Hematopoietic multipotent progenitor cell treated with erythropoietin and hydrocortisone succinate and interleukin-3 and kit ligand, for 4 days (in vitro differentiated cells): ENCODE measurements at regions not wholly inside any gene's neighbourhood (a gene's known extent, or its start where the extent isn't known, plus 50 kb on each side); places are given as distances from the start of the nearest gene placed in this dataset.
"Not testable (repeated sequence)": the region's sequence is repeated elsewhere in the genome, so short reads cannot be mapped to it uniquely, and the experiment has no call there.

ENCODE experiments used
- DNase-seq: peaks from one replicate; pipeline ENCODE4 v3.0.0-alpha.2; 2015

- no peak for DNase-seq
These were observed 566.8 kb upstream of the ZNF804A start for GRCh38 chr2:184031402-184032147.

DNA sequence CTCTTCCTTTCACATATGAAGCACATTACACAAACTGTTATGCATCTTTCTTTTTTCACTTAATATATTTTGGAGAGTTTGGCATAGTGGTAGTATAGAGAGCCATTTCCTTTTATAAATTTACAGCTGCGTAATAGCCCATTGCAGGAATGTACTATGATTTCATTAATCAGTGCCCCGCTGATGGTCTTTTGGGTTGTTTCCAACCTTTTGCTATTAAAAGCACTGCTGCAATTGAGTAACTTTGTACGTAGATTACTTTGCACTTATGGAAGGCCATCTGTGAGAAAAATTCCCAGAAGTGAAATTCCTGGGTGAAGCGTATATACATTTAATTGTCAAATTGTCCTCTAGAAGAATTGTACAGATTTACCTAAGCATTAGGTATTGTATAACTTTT is 565.3 kb upstream of the ZNF804A start:
- DNase-seq, result no peak

- no peak for DNase-seq
These were observed 561.1 kb upstream of the ZNF804A start for GRCh38 chr2:184037273-184037672.

GRCh38 chr2:184039493-184039892 is 558.8 kb upstream of the ZNF804A start:
- DNase-seq, result no peak

DNA sequence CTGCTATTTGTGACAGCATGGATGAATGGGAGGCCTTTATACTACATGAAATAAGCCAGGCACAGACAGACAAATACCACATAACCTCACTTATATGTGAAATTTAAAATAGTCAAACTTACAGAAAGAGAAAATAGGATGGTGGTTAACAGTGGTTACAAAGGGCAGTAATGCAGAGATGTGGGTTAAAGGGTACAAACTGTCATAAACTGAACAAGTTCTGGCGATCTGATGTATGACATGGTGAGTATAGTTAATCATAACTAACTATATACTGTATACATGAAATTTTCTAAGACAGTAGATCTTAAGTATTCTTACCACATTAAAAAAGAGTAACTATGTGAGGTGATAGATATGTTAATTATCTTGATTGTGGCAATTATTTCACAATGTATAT is 558.1 kb upstream of the ZNF804A start:
- no peak for DNase-seq

DNA sequence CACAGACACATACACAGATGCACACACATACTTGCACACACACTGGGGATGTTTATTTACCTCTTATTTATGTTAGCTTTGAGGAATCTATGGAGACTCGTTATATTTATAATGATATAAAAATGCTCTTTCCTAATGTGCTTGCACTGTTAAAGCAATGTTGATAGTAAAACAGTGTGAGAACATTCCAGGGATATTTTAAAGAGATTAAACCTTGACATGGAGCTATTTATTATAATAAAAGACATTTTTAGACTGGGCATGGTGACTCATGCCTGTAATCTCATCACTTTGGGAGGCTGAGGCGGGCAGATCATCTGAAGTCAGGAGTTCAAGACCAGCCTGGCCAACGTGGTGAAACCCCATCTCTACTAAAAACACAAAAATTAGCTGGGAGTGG is 557.3 kb upstream of the ZNF804A start:
- no peak for DNase-seq

GRCh38 chr2:184041777-184042176 is 556.6 kb upstream of the ZNF804A start:
- no peak for DNase-seq

GRCh38 chr2:184047536-184047935 is 550.8 kb upstream of the ZNF804A start:
- DNase-seq, result no peak

DNA sequence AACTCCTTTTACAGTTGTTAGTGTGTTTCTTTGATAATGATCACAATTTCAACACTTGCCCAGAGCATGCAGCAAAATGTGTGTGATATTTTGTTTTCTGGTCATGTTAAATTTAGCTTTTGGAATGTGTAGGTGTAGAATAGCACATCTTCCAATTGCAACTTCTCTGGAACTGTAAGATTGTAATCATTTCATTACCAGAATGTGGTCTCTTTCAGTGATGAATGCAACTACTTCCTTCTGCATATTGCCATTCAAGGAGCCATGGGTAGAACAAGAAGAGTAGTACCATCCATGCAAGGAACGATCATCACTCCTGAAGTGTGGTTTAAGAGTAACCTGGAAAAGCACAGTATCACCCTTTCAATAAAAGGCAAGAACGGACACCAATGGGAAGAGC is 548.8 kb upstream of the ZNF804A start:
- DNase-seq, result peak; percentile 1

DNA sequence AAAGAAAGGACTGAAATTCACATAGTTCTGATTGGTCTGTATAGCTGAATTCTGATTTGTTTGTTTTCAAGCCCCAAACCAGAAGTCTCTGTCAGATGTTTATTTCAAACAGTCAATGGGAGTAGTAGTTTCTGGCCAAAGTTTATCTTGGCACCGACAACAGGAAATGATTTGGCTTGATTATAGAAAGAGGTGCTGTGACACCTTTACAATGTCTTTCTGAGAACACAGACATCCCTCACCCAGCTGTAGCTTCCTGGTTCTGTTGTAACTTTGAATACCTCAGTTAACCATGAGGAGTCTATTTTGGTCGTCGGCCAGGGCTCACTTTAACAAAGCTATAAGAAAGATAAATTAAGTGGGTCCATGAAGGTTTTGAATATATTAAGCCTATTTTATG is 545.0 kb upstream of the ZNF804A start:
- DNase-seq, result no peak

GRCh38 chr2:184054419-184054818 is 543.9 kb upstream of the ZNF804A start:
- not testable (repeated sequence) for DNase-seq

DNA sequence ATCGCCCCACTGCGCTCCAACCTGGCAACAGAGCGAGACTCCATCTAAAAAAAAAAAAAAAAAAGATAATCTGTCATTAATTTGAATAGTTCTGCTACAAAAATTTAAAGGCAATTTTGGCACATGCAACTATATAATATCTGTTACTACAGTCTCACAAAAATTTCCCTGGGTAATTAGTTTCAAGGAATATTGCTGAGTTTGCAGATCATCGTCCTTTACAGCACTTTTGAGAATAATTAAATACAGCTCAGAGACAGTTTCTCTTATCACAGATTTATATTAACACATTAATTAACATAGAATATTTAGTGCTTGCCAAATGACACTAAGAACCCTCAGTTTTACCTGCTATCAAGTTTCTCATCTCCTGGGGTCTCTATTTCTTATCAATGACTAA is 540.4 kb upstream of the ZNF804A start:
- no peak for DNase-seq

DNA sequence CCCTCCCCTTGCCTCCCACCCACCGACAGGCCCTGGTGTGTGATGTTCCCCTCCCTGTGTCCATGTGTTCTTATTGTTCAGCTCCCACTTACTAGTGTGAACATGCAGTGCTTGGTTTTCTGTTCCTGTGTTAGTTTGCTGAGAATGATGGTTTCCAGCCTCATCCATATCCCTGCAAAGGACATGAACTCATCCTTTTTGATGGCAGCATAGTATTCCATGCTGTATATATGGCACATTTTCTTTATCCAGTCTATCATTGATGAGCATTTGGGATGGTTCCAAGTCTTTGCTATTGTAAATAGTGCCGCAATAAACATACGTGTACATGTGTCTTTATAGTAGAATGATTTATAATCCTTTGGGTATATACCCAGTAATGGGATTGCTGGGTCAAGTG is 538.1 kb upstream of the ZNF804A start:
- not testable (repeated sequence) for DNase-seq

GRCh38 chr2:184067502-184067901 is 530.8 kb upstream of the ZNF804A start:
- no peak for DNase-seq

- DNase-seq, result no peak
These were observed 525.9 kb upstream of the ZNF804A start for GRCh38 chr2:184072470-184072869.

DNA sequence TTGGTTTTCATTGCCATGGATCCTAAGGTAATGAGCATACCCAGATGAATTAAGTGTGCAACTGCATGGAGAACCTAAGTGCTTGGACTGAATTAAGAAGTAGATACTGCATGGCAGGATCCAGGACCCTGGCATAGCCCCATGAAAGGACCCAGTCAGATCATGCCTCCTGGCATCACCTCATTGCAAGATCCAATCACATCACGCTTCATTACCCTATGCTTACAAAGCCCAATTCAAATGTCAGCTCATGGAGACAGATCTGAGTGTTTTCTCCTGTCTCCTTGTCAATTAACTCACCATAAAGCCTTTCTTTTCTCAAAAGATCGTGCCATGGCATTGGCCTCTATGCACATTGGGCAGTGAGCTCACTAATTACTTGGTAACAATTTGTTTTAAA is 519.8 kb upstream of the ZNF804A start:
- DNase-seq, result no peak

- DNase-seq, result no peak
These were observed 506.9 kb upstream of the ZNF804A start for GRCh38 chr2:184091456-184091855.

DNA sequence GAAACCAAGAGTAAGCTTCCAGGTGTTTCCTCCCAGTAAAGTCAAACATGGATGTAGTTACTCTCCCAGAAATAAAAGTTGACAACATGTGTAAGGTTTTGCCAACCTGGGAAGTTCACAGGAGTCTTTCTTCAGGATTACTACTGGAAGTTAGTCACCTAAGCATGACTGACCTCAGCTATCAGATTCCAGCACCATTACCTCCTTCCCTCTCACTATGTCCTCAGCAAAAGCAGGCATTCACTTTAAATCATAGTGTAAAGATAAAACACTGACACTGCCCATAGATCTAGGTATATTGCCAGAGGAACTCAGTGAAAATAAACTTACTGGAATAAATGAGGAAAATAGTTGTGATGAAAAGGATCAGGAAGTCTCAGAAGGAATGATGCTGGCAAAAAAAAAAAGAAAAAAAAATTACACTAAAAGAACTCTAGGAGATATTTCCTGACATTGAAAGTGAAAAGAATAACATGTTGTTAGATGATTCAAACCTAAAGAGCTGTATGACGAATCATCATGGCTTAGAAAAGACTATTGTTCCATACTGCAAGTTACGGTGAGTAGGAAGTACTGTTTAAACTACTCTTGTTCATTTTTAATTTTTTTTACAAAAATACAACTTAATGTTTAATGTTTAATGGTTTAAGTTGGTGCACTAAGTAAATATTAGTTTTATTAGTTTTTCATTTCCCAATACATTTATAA is 484.5 kb upstream of the ZNF804A start:
- no peak for DNase-seq

DNA sequence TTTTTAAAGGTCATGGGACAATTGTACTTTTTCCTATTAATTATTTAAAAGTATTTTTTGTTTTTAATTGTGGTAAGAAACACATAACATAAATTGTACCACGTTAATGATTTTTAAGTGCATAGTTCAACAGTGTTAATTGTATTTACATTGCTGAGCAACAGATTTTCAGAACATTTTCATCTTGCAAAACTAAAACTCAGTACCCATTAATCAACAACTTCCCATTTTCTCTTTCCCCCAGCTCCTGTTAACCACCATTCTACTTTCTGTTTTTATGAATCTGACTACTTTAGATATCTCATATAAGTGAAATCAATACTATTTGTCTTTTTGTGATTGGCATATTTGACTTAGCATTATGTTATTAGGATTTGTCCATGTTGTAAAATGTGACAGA is 483.9 kb upstream of the ZNF804A start:
- DNase-seq, result no peak

GRCh38 chr2:184119989-184120800 is 478.1 kb upstream of the ZNF804A start:
- DNase-seq, result no peak

DNA sequence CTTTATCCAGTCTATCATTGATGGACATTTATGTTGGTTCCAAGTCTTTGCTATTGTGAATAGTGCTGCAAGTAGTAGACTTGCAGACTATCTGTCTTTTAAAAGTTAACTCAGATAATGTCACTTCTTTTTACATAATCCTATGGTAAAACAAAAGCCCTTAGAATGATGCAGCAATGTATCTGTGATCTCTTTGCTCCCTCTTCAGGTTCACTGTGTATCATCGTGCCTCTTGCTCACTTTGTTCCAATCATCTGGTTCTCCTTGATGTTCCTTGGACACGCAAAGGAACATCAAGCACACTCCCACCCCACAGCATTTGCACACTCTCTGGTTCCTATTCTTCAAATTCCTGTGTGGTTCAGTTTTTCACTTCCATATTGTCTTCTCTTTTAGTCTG is 472.5 kb upstream of the ZNF804A start:
- no peak for DNase-seq

GRCh38 chr2:184129073-184129472 is 469.3 kb upstream of the ZNF804A start:
- no peak for DNase-seq

GRCh38 chr2:184137955-184138354 is 460.4 kb upstream of the ZNF804A start:
- DNase-seq, result no peak

DNA sequence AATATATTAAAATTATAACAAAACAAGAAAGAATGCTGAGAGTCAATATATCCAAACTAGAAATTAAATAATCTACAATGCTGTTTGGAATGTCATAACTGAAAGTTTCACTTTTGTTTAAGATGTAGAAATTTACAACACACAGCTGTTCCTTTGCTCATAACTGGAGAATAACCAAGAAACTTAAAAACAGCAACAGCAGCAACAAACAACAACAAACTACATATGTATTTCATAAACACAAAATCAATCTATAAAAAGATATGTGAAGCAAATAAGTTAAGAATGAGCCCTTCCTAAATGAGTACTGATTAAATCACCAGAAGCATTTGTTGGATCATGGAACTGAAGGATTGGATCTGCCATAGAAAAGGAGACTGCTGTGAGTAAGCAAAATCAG is 456.5 kb upstream of the ZNF804A start:
- DNase-seq, result no peak
